ENCODE measurements at regions not wholly inside any gene's neighbourhood (a gene's known extent, or its start where the extent isn't known, plus 50 kb on each side); places are given as distances from the start of the nearest gene placed in this dataset.

- peaks cover 3% of the 10 kb centered on the region for H3K27me3 Mint-ChIP-seq
- DNase-seq (ENCODE audit: extremely low spot score, unreplicated experiment) = no peak
- H3K4me3 Mint-ChIP-seq = no peak overlapping the region
- H3K9me3 Mint-ChIP-seq = peaks cover 4% of the 10 kb centered on the region
- no peaks in the 10 kb centered on the region for H3K36me3 Mint-ChIP-seq
- H3K4me1 Mint-ChIP-seq (ENCODE audit: unreplicated experiment) = no peaks in the 10 kb centered on the region
- TF ChIP-seq CTCF (conservative IDR thresholded peaks at IDR 0.05) = no peak
- H3K27ac Mint-ChIP-seq = no peak overlapping the region
These were observed 156.7 kb upstream of the NRSN1 start for GRCh38 chr6:23969344-23969743.

GRCh38 chr6:23977706-23978105 is 148.3 kb upstream of the NRSN1 start:
- Mint-ChIP-seq H3K9me3 (no peaks in the 10 kb centered on the region), H3K4me1 (ENCODE audit: unreplicated experiment) (no peaks in the 10 kb centered on the region), H3K4me3 (no peak overlapping the region), H3K27ac (no peak overlapping the region), H3K27me3 (no peaks in the 10 kb centered on the region), H3K36me3 (no peaks in the 10 kb centered on the region)
- no peak for TF ChIP-seq CTCF (conservative IDR thresholded peaks at IDR 0.05)
- no peak for DNase-seq (ENCODE audit: extremely low spot score, unreplicated experiment)

GRCh38 chr6:23980965-23981364 is 145.1 kb upstream of the NRSN1 start:
- no peak for DNase-seq (ENCODE audit: extremely low spot score, unreplicated experiment)
- Mint-ChIP-seq H3K4me1 (ENCODE audit: unreplicated experiment) (no peaks in the 10 kb centered on the region), H3K27ac (no peak overlapping the region), H3K36me3 (no peaks in the 10 kb centered on the region), H3K27me3 (no peaks in the 10 kb centered on the region), H3K9me3 (no peaks in the 10 kb centered on the region), H3K4me3 (no peak overlapping the region)
- TF ChIP-seq CTCF (conservative IDR thresholded peaks at IDR 0.05) = no peak

GRCh38 chr6:23981923-23982322 is 144.1 kb upstream of the NRSN1 start:
- Mint-ChIP-seq H3K4me3 (no peak overlapping the region), H3K9me3 (no peaks in the 10 kb centered on the region), H3K36me3 (no peaks in the 10 kb centered on the region), H3K27me3 (no peaks in the 10 kb centered on the region), H3K27ac (no peak overlapping the region), H3K4me1 (ENCODE audit: unreplicated experiment) (no peaks in the 10 kb centered on the region)
- no peak for DNase-seq (ENCODE audit: extremely low spot score, unreplicated experiment)
- no peak for TF ChIP-seq CTCF (conservative IDR thresholded peaks at IDR 0.05)

GRCh38 chr6:23983735-23984134 is 142.3 kb upstream of the NRSN1 start:
- DNase-seq (ENCODE audit: extremely low spot score, unreplicated experiment) = no peak
- Mint-ChIP-seq H3K4me1 (ENCODE audit: unreplicated experiment) (no peaks in the 10 kb centered on the region), H3K9me3 (no peaks in the 10 kb centered on the region), H3K27ac (no peak overlapping the region), H3K36me3 (no peaks in the 10 kb centered on the region), H3K4me3 (no peak overlapping the region), H3K27me3 (no peaks in the 10 kb centered on the region)
- no peak for TF ChIP-seq CTCF (conservative IDR thresholded peaks at IDR 0.05)

- no peaks in the 10 kb centered on the region for H3K27me3 Mint-ChIP-seq
- H3K27ac Mint-ChIP-seq = no peak overlapping the region
- no peak for DNase-seq (ENCODE audit: extremely low spot score, unreplicated experiment)
- no peaks in the 10 kb centered on the region for H3K4me1 Mint-ChIP-seq (ENCODE audit: unreplicated experiment)
- H3K36me3 Mint-ChIP-seq = no peaks in the 10 kb centered on the region
- TF ChIP-seq CTCF (conservative IDR thresholded peaks at IDR 0.05) = no peak
- no peaks in the 10 kb centered on the region for H3K9me3 Mint-ChIP-seq
- no peak overlapping the region for H3K4me3 Mint-ChIP-seq
These were observed 141.0 kb upstream of the NRSN1 start for GRCh38 chr6:23985015-23985414.

Measured in type B pancreatic cell (in vitro differentiated cells).